ENCODE measurements at regions not wholly inside any gene's neighbourhood (a gene's known extent, or its start where the extent isn't known, plus 50 kb on each side); places are given as distances from the start of the nearest gene placed in this dataset.

- no peak for TF ChIP-seq CTCF (IDR thresholded peaks at IDR 0.05)
- TF ChIP-seq POLR2AphosphoS5 (IDR thresholded peaks at IDR 0.05; ENCODE audit: low read depth, low read length): no peak
- no peak for TF ChIP-seq ELF1 (IDR thresholded peaks at IDR 0.05)
- TF ChIP-seq USF1 (IDR thresholded peaks at IDR 0.05; ENCODE audit: borderline replicate concordance, low read depth): no peak
- no peak for TF ChIP-seq GATA2 (CRISPR knock-in tag; IDR thresholded peaks at IDR 0.05)
- no peak for TF ChIP-seq NFIC (IDR thresholded peaks at IDR 0.05; ENCODE audit: borderline replicate concordance)
- no peak for TF ChIP-seq EZH2phosphoT487 (IDR thresholded peaks at IDR 0.05; ENCODE audit: borderline replicate concordance, low read depth)
These were observed 132.1 kb upstream of the SLC30A5 start for GRCh38 chr5:68961762-68962161.
